GM19467 (cell line): ENCODE measurements at regions not wholly inside any gene's neighbourhood (a gene's known extent, or its start where the extent isn't known, plus 50 kb on each side); places are given as distances from the start of the nearest gene placed in this dataset.
"Not testable (repeated sequence)": the region's sequence is repeated elsewhere in the genome, so short reads cannot be mapped to it uniquely, and the experiment has no call there.

Experiments
- ATAC-seq: cut with Tn5 transposase; IDR thresholded peaks from one replicate; pipeline ENCODE4 v1.9.1; 2021; ENCODE audit warnings: mild to moderate bottlenecking, moderate library complexity; ENCODE audit not compliant: unreplicated experiment

- ATAC-seq: not testable (repeated sequence)
These were observed 199.1 kb downstream of the GJA1 start for GRCh38 chr6:121634586-121634985.

GRCh38 chr6:121635355-121635754 is 199.9 kb downstream of the GJA1 start:
- no peak for ATAC-seq

- ATAC-seq: not testable (repeated sequence)
These were observed 200.8 kb downstream of the GJA1 start for GRCh38 chr6:121636217-121636616.

- ATAC-seq: no peak
These were observed 203.6 kb downstream of the GJA1 start for GRCh38 chr6:121639021-121639420.

GRCh38 chr6:121641158-121641557 is 205.7 kb downstream of the GJA1 start:
- ATAC-seq: no peak

- no peak for ATAC-seq
These were observed 209.8 kb downstream of the GJA1 start for GRCh38 chr6:121645100-121645745.

- no peak for ATAC-seq
These were observed 212.5 kb downstream of the GJA1 start for GRCh38 chr6:121647905-121648304.

- no peak for ATAC-seq
These were observed 214.5 kb downstream of the GJA1 start for GRCh38 chr6:121649951-121650350.

- no peak for ATAC-seq
These were observed 216.0 kb downstream of the GJA1 start for GRCh38 chr6:121651420-121651819.

- no peak for ATAC-seq
These were observed 216.8 kb downstream of the GJA1 start for GRCh38 chr6:121652223-121652622.

- ATAC-seq: no peak
These were observed 217.5 kb downstream of the GJA1 start for GRCh38 chr6:121652726-121653623.

- no peak for ATAC-seq
These were observed 218.2 kb downstream of the GJA1 start for GRCh38 chr6:121653624-121654008.

- no peak for ATAC-seq
These were observed 222.5 kb downstream of the GJA1 start for GRCh38 chr6:121657972-121658371.

GRCh38 chr6:121660277-121660676 is 224.8 kb downstream of the GJA1 start:
- ATAC-seq: no peak

- no peak for ATAC-seq
These were observed 227.9 kb downstream of the GJA1 start for GRCh38 chr6:121663292-121663810.

GRCh38 chr6:121664158-121664557 is 228.7 kb downstream of the GJA1 start:
- no peak for ATAC-seq

GRCh38 chr6:121666814-121667213 is 231.4 kb downstream of the GJA1 start:
- no peak for ATAC-seq

- ATAC-seq: no peak
These were observed 232.8 kb downstream of the GJA1 start for GRCh38 chr6:121668259-121668658.

- no peak for ATAC-seq
These were observed 235.1 kb downstream of the GJA1 start for GRCh38 chr6:121670511-121670910.

- no peak for ATAC-seq
These were observed 242.1 kb downstream of the GJA1 start for GRCh38 chr6:121677571-121677970.

- no peak for ATAC-seq
These were observed 242.8 kb downstream of the GJA1 start for GRCh38 chr6:121678245-121678644.

- ATAC-seq: no peak
These were observed 244.6 kb downstream of the GJA1 start for GRCh38 chr6:121680058-121680457.
